Breast epithelium (tissue), 3 donors: ENCODE measurements at regions not wholly inside any gene's neighbourhood (a gene's known extent, or its start where the extent isn't known, plus 50 kb on each side); places are given as distances from the start of the nearest gene placed in this dataset.

ENCODE experiments used
- POLR2A ChIP-seq: fragments of 450-650 bp; IDR thresholded peaks from one replicate; pipeline ENCODE4 v1.6.1; 2016; ENCODE audit warnings: antibody characterized with exemption, mild to moderate bottlenecking, moderate library complexity
- POLR2AphosphoS5 ChIP-seq, 3 donors: sonication (generic); formaldehyde crosslinking; IDR thresholded peaks; one replicate each; pipeline ENCODE4 v1.6.1; 2017; ENCODE audit warnings: antibody characterized with exemption in 3 of 3
- TF ChIP-seq, protein P1 (sequence below), 3 donors: fragments of 450-650 bp; IDR thresholded peaks; one replicate each; pipeline ENCODE4 v1.5.1; 2016 to 2017; ENCODE audit warnings: antibody characterized with exemption in 3 of 3, mild to moderate bottlenecking in 3 of 3, moderate library complexity in 3 of 3

GRCh38 chr10:30227481-30227880 lies 121.6 kb downstream of the MTPAP start:
- TF ChIP-seq, protein P1, sequence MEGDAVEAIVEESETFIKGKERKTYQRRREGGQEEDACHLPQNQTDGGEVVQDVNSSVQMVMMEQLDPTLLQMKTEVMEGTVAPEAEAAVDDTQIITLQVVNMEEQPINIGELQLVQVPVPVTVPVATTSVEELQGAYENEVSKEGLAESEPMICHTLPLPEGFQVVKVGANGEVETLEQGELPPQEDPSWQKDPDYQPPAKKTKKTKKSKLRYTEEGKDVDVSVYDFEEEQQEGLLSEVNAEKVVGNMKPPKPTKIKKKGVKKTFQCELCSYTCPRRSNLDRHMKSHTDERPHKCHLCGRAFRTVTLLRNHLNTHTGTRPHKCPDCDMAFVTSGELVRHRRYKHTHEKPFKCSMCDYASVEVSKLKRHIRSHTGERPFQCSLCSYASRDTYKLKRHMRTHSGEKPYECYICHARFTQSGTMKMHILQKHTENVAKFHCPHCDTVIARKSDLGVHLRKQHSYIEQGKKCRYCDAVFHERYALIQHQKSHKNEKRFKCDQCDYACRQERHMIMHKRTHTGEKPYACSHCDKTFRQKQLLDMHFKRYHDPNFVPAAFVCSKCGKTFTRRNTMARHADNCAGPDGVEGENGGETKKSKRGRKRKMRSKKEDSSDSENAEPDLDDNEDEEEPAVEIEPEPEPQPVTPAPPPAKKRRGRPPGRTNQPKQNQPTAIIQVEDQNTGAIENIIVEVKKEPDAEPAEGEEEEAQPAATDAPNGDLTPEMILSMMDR (IDR thresholded peaks at IDR 0.05) = no peak
- TF ChIP-seq POLR2AphosphoS5 (IDR thresholded peaks at IDR 0.05) (no peak), POLR2A (no peak)
